MM.1S (cell line): ENCODE measurements at regions not wholly inside any gene's neighbourhood (a gene's known extent, or its start where the extent isn't known, plus 50 kb on each side); places are given as distances from the start of the nearest gene placed in this dataset.

Source experiments
- CTCF ChIP-seq: fragments of 300-600 bp; sonication (generic); IDR thresholded peaks from 2 replicates; pipeline ENCODE4 v1.5.1; 2016; ENCODE audit warnings: antibody characterized with exemption, low read length, mixed read lengths
- EZH2 ChIP-seq: fragments of 300-600 bp; sonication (generic); optimal IDR thresholded peaks from 2 replicates; pipeline ENCODE3; 2017; ENCODE audit warnings: low read depth, mild to moderate bottlenecking, antibody characterized with exemption, low read length, mixed read lengths
- EZH2phosphoT487 ChIP-seq: fragments of 300-600 bp; sonication (generic); IDR thresholded peaks from 2 replicates; pipeline ENCODE4 v1.6.1; 2018; ENCODE audit warnings: antibody characterized with exemption, low read length

- TF ChIP-seq CTCF: no peak
- TF ChIP-seq EZH2phosphoT487: no peak
- no peak for TF ChIP-seq EZH2
These were observed 507.2 kb downstream of the TCERG1L start for GRCh38 chr10:130804281-130804680.
